ENCODE measurements at regions not wholly inside any gene's neighbourhood (a gene's known extent, or its start where the extent isn't known, plus 50 kb on each side); places are given as distances from the start of the nearest gene placed in this dataset.

DNA sequence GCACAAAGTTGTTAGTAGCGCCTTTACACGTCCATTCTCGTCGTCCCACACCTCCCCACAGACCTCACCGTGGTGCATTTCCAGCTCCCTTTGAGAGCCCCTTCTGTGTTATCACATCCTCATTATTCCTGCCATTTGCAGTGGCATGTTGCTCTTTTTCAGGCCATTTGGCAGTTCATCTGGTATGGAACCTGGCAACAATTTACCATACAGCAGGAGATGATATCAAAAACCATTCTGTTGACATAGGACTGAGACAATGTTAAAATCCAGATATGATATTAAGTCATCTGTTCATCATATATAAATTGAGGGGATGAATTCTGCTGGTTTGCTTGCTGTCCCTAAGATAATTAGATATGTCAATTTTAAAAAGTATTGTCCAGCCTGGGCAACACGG, 83.0 kb downstream of the TMEM174 start:
- Histone ChIP-seq H3K4me3 (no peak overlapping the region), H3K9ac (ENCODE audit: insufficient read length) (no peak overlapping the region), H3K9me3 (ENCODE audit: low read depth, low read length) (peaks cover 5% of the 10 kb centered on the region; the same call in 1 of the 2 replicates), H3K36me3 (ENCODE audit: insufficient read depth, low read length) (no peaks in the 10 kb centered on the region), H3K27ac (no peak overlapping the region)
- DNase-seq (ENCODE audit: low read depth, low spot score) = no peak
- TF ChIP-seq POLR2AphosphoS5 (IDR thresholded peaks at IDR 0.05; ENCODE audit: borderline replicate concordance, low read depth, low read length) (no peak), FOXP2 (optimal IDR thresholded peaks at IDR 0.05; ENCODE audit: control extremely low read depth, extremely low read length, insufficient read depth) (no peak), EZH2 (IDR thresholded peaks at IDR 0.05) (no peak)

DNA sequence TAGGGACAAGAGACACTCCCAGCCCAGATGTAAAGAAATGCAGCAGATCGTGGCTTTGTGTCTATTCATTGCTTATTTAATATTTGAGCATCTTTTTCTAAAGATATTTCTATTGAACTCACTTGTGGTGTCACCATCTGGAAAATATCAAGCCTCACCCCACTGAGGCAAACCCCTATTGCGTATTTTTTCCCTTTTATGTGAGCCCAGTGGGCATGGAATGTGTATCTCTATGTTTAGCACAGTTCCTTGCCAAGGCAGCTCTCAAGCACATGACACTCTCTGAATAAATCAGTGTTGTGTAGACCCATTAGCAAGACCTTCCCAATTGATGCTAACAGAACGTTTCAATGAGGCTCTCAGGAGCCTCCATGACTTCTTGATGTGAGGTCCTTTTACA, 81.6 kb downstream of the TMEM174 start:
- Histone ChIP-seq H3K9me3 (ENCODE audit: low read depth, low read length) (peaks cover 5% of the 10 kb centered on the region; the same call in 1 of the 2 replicates), H3K4me3 (0 out of 2 replicates have a peak overlapping the region, but pooled peaks have one; percentile 4), H3K36me3 (ENCODE audit: insufficient read depth, low read length) (no peaks in the 10 kb centered on the region), H3K9ac (ENCODE audit: insufficient read length) (no peak overlapping the region), H3K27ac (peak overlapping the region; percentile 75)
- TF ChIP-seq FOXP2 (optimal IDR thresholded peaks at IDR 0.05; ENCODE audit: control extremely low read depth, extremely low read length, insufficient read depth) = no peak
- TF ChIP-seq POLR2AphosphoS5 (IDR thresholded peaks at IDR 0.05; ENCODE audit: borderline replicate concordance, low read depth, low read length) = no peak
- TF ChIP-seq EZH2 (IDR thresholded peaks at IDR 0.05) = no peak
- DNase-seq (ENCODE audit: low read depth, low spot score) = no peak

GRCh38 chr5:73253047-73253660, 80.2 kb downstream of the TMEM174 start:
- DNase-seq (ENCODE audit: low read depth, low spot score) = no peak
- Histone ChIP-seq H3K27ac (no peak overlapping the region), H3K9me3 (ENCODE audit: low read depth, low read length) (peaks cover 5% of the 10 kb centered on the region; the same call in 1 of the 2 replicates), H3K36me3 (ENCODE audit: insufficient read depth, low read length) (no peaks in the 10 kb centered on the region), H3K4me3 (no peak overlapping the region), H3K9ac (ENCODE audit: insufficient read length) (no peak overlapping the region)
- no peak for TF ChIP-seq FOXP2 (optimal IDR thresholded peaks at IDR 0.05; ENCODE audit: control extremely low read depth, extremely low read length, insufficient read depth)
- no peak for TF ChIP-seq POLR2AphosphoS5 (IDR thresholded peaks at IDR 0.05; ENCODE audit: borderline replicate concordance, low read depth, low read length)
- no peak for TF ChIP-seq EZH2 (IDR thresholded peaks at IDR 0.05)

DNA sequence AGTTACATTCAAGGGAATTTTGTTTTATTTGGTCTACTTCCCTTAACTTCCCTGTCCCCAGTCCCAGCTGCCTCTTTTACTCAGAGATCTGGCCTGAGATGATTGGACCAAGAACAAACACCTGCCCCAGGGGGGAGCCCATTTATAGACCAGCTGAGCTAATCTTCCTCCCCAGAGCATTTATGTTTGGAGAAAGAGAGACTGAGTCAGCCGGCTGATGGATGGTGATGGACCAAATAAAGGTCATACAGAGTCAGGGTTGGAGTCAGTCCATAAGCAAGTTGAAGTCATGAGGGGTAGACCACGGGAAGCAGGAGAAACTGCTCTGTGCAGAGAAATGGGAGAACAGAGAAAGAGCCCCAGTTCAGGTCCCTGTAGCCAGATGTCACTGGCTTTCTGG, 77.7 kb downstream of the TMEM174 start:
- TF ChIP-seq POLR2AphosphoS5 (IDR thresholded peaks at IDR 0.05; ENCODE audit: borderline replicate concordance, low read depth, low read length) (no peak), FOXP2 (optimal IDR thresholded peaks at IDR 0.05; ENCODE audit: control extremely low read depth, extremely low read length, insufficient read depth) (no peak), EZH2 (IDR thresholded peaks at IDR 0.05) (no peak)
- H3K36me3 ChIP-seq (ENCODE audit: insufficient read depth, low read length) = no peaks in the 10 kb centered on the region
- H3K27ac ChIP-seq = no peak overlapping the region
- DNase-seq (ENCODE audit: low read depth, low spot score) = no peak
- H3K4me3 ChIP-seq = no peak overlapping the region
- H3K9me3 ChIP-seq (ENCODE audit: low read depth, low read length) = no peaks in the 10 kb centered on the region
- H3K9ac ChIP-seq (ENCODE audit: insufficient read length) = no peak overlapping the region

- no peaks in the 10 kb centered on the region for H3K9me3 ChIP-seq (ENCODE audit: low read depth, low read length)
- no peaks in the 10 kb centered on the region for H3K36me3 ChIP-seq (ENCODE audit: insufficient read depth, low read length)
- no peak overlapping the region for H3K4me3 ChIP-seq
- DNase-seq (ENCODE audit: low read depth, low spot score) = no peak
- no peak overlapping the region for H3K27ac ChIP-seq
- no peak for TF ChIP-seq POLR2AphosphoS5 (IDR thresholded peaks at IDR 0.05; ENCODE audit: borderline replicate concordance, low read depth, low read length)
- TF ChIP-seq EZH2 (IDR thresholded peaks at IDR 0.05) = no peak
- no peak for TF ChIP-seq FOXP2 (optimal IDR thresholded peaks at IDR 0.05; ENCODE audit: control extremely low read depth, extremely low read length, insufficient read depth)
- no peak overlapping the region for H3K9ac ChIP-seq (ENCODE audit: insufficient read length)
Observed at GRCh38 chr5:73242735-73243134, 69.7 kb downstream of the TMEM174 start.

- DNase-seq (ENCODE audit: low read depth, low spot score) = no peak
- H3K36me3 ChIP-seq (ENCODE audit: insufficient read depth, low read length) = no peaks in the 10 kb centered on the region
Observed at GRCh38 chr5:73238873-73239272, 65.9 kb downstream of the TMEM174 start.

GRCh38 chr5:73236541-73237128, 63.6 kb downstream of the TMEM174 start:
- no peak for TF ChIP-seq POLR2AphosphoS5 (IDR thresholded peaks at IDR 0.05; ENCODE audit: borderline replicate concordance, low read depth, low read length)
- TF ChIP-seq EZH2 (IDR thresholded peaks at IDR 0.05) = no peak
- Histone ChIP-seq H3K9ac (ENCODE audit: insufficient read length) (no peak overlapping the region), H3K36me3 (ENCODE audit: insufficient read depth, low read length) (no peaks in the 10 kb centered on the region), H3K27ac (no peak overlapping the region), H3K9me3 (ENCODE audit: low read depth, low read length) (no peaks in the 10 kb centered on the region), H3K4me3 (no peak overlapping the region)
- no peak for DNase-seq (ENCODE audit: low read depth, low spot score)

More at GRCh38 chr5:73238873-73239272, 65.9 kb downstream of the TMEM174 start:
- Histone ChIP-seq H3K4me3 (no peak overlapping the region), H3K9me3 (ENCODE audit: low read depth, low read length) (no peaks in the 10 kb centered on the region), H3K27ac (no peak overlapping the region), H3K9ac (ENCODE audit: insufficient read length) (no peak overlapping the region)
- no peak for TF ChIP-seq EZH2 (IDR thresholded peaks at IDR 0.05)
- no peak for TF ChIP-seq FOXP2 (optimal IDR thresholded peaks at IDR 0.05; ENCODE audit: control extremely low read depth, extremely low read length, insufficient read depth)
- no peak for TF ChIP-seq POLR2AphosphoS5 (IDR thresholded peaks at IDR 0.05; ENCODE audit: borderline replicate concordance, low read depth, low read length)

- H3K9me3 ChIP-seq (ENCODE audit: low read depth, low read length) = no peaks in the 10 kb centered on the region
Observed at GRCh38 chr5:73234204-73234555, 61.2 kb downstream of the TMEM174 start.

More at GRCh38 chr5:73234204-73234555, 61.2 kb downstream of the TMEM174 start:
- H3K27ac ChIP-seq = no peak overlapping the region
- H3K36me3 ChIP-seq (ENCODE audit: insufficient read depth, low read length) = no peaks in the 10 kb centered on the region
- no peak overlapping the region for H3K9ac ChIP-seq (ENCODE audit: insufficient read length)
- DNase-seq (ENCODE audit: low read depth, low spot score) = no peak
- TF ChIP-seq EZH2 (IDR thresholded peaks at IDR 0.05) = no peak
- no peak for TF ChIP-seq FOXP2 (optimal IDR thresholded peaks at IDR 0.05; ENCODE audit: control extremely low read depth, extremely low read length, insufficient read depth)
- no peak for TF ChIP-seq POLR2AphosphoS5 (IDR thresholded peaks at IDR 0.05; ENCODE audit: borderline replicate concordance, low read depth, low read length)
- H3K4me3 ChIP-seq = no peak overlapping the region
